DMS53 (cell line): ENCODE measurements at regions not wholly inside any gene's neighbourhood (a gene's known extent, or its start where the extent isn't known, plus 50 kb on each side); places are given as distances from the start of the nearest gene placed in this dataset.
"Not testable (repeated sequence)": the region's sequence is repeated elsewhere in the genome, so short reads cannot be mapped to it uniquely, and the experiment has no call there.

Experiments used
- DNase-seq: peaks from one replicate; lab custom pipeline; 2025; lab: John Stamatoyannopoulos, UW

DNA sequence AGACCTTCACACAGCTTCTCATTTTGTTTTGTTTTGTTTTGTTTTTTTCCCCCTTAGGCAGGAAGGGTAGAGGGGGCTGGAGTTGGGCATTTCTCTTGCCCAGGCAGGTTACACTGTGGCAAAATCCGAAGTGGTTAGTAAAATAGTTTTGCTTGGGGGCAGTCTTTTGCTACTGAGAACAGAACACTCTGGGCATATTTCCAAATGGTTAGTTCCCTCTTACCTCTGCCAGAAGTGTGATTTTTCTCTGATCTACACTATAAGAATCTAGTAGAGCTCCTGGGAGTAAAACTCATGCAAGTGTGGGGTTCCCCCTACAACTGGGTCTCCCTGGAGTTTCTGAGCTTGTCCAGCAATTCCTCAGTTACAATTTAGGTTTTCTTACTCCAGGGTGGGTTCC lies 61.7 kb downstream of the NPS start:
- no peak for DNase-seq

- DNase-seq, result no peak
These were observed 65.4 kb downstream of the NPS start for GRCh38 chr10:127614484-127615017.

DNA sequence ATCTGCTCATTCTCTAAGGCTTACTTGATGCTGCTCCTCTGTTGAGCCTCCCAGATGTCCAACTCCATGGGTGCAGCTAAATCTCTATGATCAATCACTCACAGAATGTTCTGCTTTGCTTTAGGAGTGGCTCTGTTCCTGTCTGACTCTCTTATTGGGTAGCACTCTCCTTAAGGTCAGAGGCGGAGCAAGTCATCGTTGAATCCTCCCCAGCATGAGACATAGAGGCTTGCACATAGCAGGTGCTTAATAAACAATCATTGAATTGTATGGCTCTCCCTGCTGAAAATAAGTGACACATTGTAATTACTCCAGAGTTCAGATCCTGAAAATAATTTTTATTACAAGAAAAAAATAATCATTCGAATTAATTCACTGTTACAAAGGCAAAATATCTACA lies 69.7 kb downstream of the NPS start:
- DNase-seq, result no peak

DNA sequence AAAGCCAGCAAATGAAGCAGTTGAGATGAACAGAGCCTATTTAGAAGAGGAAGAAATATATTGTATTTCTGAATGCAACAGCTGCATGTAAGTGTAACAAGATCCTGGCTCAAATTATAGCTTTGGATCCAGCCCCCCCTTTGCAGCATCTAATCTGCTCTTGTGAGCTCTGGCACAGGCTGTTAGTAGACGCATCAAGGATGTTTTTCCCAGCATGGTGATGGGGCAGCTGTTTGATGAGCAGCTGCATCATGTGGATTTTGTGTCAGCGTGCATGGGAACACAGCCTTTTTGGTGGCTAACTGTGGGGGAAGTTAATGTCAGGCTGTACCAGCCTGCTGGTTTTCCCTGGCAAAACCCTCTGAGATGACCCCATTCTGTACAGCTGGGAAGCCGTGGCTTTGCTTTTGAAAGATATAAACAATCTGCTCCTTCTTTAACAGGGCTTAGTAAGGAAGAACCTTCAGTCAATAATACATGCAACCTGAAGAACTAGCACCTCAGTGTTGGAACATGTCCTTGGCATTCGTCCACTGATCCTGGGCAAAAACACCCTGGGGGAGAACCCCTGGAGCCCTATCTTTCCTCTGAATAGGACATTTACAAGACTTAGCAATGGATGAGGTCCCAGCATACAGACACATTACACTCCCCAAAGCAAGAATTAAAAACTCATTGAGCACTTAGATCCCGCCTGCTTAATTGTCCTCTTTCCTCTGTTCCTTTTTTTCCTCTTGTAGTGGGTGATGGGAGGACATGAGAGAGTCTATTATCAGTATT lies 70.6 kb downstream of the NPS start:
- no peak for DNase-seq

GRCh38 chr10:127635882-127636281 lies 86.8 kb downstream of the NPS start:
- no peak for DNase-seq

DNA sequence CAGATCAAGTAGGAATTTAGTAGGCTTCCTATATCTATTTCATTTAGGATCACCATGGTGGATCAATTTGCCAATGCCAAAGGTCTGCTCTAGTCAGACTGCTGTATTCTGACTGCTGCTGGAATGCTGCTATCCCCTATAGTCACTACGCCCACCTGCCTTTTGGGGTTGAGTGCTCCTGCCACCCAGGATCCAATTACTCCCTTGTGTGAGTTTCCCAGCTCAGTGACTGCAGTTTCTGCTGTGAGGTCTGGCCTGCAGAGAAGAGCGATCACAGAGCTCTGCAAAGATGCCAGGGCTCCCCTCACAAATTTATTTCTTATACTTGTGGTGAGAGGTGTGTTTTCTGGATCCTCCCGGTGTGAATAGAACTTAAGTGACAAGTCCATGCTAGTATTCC lies 88.1 kb upstream of the FOXI2 start:
- DNase-seq, result no peak

DNA sequence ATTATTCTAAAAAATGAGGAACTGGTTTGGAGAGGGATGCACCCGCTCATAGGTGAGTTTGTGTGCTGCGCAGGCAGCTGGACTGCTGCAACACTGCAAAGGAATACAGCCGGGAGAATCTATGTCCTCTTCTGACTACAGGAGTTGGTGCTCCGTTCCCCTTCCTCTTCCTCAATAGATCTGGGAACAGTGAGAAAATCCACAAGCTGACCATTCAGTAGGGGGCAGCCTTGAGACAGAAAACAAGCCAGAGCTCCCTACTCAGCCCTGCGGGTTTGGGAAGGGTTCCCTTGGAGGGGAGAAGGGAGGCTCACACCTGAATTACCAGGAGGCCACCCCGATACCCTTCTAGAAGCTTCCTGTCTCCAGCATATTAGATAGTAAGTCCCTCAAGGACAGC lies 87.3 kb upstream of the FOXI2 start:
- DNase-seq, result peak; percentile 29

- DNase-seq, result no peak
These were observed 79.9 kb upstream of the FOXI2 start for GRCh38 chr10:127657056-127657455.

DNA sequence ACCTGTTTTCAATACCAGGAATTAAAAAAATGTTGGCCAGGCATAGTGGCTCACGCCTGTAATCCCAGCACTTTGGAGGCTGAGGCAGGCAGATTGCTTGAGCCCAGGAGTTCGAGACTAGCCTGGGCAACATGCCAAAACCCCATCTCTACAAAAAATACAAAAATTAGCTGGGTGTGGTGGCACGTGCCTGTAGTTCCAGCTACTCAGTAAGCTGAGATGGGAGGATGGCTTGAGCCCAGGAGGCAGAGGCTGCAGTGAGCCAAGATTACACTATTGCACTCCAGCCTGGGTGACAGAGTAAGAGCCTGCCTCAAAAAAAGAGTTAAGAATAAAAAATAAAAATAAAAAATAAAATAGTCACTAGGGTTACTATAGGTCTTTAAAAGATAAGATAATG lies 60.6 kb upstream of the FOXI2 start:
- DNase-seq, result not testable (repeated sequence)

DNA sequence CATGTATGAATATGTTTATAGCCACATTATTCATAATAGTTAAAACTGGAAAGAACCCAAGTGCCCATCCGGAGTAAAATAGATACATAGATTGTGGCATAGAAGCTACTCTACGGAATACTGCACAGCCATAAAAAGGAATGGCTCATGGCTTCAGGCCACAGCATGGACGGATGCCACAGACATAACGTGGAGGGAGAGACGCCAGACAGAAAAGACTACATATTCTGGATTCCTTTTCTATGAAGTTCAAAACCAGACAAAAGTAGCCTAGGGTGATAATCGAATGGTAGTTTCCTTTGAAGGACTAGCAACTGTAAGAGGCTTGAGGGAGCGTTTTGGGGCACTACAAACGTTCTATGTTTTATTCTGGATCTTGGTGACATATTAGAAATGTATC lies 58.9 kb upstream of the FOXI2 start:
- no peak for DNase-seq

DNA sequence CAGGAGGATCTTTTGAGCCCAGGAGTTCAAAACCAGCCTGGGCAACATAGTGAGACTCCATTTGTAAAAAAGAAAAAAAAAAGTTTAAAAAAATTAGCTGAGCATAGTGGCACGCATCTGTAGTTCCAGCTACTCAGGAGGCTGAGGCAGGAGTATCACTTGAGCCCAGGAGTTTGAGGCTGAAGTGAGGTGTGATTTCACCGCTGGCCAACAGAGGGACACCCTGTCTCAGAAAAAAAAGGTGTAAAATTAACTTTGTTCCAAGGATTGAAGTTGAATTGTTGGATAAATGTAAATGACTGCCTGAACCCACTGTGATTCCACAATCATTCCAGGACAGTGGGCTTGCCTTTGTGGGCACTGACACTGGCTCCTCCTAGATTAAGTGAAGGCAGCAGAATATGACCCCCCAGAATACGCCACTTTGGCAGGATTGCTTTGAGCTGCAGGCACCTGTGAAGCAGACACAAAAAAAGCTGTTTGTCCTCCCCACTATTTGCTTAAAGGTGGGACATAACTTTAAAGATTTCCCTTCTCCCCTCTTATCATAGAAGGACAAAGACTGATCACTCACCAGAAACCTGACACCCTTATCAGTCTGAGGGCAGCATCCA lies 57.2 kb upstream of the FOXI2 start:
- peak; percentile 11 for DNase-seq
